ENCODE measurements at regions not wholly inside any gene's neighbourhood (a gene's known extent, or its start where the extent isn't known, plus 50 kb on each side); places are given as distances from the start of the nearest gene placed in this dataset.

DNA sequence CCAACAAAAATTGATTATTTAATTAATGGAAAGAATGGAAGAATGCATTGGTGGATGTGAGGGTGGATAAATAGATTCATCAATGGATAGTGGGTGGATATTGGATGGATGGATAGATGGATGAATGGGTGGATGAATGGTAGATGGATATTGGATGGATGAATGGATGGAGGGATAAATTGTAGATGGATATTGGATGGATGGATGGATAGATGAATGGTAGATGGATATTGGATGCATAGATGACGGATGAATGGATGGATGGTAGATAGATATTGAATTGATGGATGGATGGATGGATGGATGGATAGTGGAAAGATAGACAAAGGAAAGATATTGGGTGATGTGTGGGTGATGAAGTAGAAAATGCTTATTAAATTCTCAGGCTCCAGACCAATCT, 123.6 kb upstream of the KAZN start:
- TF ChIP-seq, protein P1, sequence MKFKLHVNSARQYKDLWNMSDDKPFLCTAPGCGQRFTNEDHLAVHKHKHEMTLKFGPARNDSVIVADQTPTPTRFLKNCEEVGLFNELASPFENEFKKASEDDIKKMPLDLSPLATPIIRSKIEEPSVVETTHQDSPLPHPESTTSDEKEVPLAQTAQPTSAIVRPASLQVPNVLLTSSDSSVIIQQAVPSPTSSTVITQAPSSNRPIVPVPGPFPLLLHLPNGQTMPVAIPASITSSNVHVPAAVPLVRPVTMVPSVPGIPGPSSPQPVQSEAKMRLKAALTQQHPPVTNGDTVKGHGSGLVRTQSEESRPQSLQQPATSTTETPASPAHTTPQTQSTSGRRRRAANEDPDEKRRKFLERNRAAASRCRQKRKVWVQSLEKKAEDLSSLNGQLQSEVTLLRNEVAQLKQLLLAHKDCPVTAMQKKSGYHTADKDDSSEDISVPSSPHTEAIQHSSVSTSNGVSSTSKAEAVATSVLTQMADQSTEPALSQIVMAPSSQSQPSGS (CRISPR knock-in tag; IDR thresholded peaks at IDR 0.05; ENCODE audit: borderline replicate concordance, low read depth) = no peak
- TF ChIP-seq CREB1 (CRISPR knock-in tag; IDR thresholded peaks at IDR 0.05) (no peak), ZNF121 (CRISPR knock-in tag; IDR thresholded peaks at IDR 0.05) (no peak), ZBTB21 (CRISPR knock-in tag; IDR thresholded peaks at IDR 0.05; ENCODE audit: borderline replicate concordance) (no peak)
- TF ChIP-seq, protein P2, sequence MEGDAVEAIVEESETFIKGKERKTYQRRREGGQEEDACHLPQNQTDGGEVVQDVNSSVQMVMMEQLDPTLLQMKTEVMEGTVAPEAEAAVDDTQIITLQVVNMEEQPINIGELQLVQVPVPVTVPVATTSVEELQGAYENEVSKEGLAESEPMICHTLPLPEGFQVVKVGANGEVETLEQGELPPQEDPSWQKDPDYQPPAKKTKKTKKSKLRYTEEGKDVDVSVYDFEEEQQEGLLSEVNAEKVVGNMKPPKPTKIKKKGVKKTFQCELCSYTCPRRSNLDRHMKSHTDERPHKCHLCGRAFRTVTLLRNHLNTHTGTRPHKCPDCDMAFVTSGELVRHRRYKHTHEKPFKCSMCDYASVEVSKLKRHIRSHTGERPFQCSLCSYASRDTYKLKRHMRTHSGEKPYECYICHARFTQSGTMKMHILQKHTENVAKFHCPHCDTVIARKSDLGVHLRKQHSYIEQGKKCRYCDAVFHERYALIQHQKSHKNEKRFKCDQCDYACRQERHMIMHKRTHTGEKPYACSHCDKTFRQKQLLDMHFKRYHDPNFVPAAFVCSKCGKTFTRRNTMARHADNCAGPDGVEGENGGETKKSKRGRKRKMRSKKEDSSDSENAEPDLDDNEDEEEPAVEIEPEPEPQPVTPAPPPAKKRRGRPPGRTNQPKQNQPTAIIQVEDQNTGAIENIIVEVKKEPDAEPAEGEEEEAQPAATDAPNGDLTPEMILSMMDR (IDR thresholded peaks at IDR 0.05) = no peak
- TF ChIP-seq, protein P3, sequence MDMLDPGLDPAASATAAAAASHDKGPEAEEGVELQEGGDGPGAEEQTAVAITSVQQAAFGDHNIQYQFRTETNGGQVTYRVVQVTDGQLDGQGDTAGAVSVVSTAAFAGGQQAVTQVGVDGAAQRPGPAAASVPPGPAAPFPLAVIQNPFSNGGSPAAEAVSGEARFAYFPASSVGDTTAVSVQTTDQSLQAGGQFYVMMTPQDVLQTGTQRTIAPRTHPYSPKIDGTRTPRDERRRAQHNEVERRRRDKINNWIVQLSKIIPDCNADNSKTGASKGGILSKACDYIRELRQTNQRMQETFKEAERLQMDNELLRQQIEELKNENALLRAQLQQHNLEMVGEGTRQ (CRISPR knock-in tag; IDR thresholded peaks at IDR 0.05) = no peak
- TF ChIP-seq, protein P4, sequence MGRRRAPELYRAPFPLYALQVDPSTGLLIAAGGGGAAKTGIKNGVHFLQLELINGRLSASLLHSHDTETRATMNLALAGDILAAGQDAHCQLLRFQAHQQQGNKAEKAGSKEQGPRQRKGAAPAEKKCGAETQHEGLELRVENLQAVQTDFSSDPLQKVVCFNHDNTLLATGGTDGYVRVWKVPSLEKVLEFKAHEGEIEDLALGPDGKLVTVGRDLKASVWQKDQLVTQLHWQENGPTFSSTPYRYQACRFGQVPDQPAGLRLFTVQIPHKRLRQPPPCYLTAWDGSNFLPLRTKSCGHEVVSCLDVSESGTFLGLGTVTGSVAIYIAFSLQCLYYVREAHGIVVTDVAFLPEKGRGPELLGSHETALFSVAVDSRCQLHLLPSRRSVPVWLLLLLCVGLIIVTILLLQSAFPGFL (CRISPR knock-in tag; IDR thresholded peaks at IDR 0.05; ENCODE audit: borderline replicate concordance) = no peak
- TF ChIP-seq, protein P5, sequence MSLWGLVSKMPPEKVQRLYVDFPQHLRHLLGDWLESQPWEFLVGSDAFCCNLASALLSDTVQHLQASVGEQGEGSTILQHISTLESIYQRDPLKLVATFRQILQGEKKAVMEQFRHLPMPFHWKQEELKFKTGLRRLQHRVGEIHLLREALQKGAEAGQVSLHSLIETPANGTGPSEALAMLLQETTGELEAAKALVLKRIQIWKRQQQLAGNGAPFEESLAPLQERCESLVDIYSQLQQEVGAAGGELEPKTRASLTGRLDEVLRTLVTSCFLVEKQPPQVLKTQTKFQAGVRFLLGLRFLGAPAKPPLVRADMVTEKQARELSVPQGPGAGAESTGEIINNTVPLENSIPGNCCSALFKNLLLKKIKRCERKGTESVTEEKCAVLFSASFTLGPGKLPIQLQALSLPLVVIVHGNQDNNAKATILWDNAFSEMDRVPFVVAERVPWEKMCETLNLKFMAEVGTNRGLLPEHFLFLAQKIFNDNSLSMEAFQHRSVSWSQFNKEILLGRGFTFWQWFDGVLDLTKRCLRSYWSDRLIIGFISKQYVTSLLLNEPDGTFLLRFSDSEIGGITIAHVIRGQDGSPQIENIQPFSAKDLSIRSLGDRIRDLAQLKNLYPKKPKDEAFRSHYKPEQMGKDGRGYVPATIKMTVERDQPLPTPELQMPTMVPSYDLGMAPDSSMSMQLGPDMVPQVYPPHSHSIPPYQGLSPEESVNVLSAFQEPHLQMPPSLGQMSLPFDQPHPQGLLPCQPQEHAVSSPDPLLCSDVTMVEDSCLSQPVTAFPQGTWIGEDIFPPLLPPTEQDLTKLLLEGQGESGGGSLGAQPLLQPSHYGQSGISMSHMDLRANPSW (CRISPR knock-in tag; conservative IDR thresholded peaks at IDR 0.05; ENCODE audit: low read depth) = no peak
